ENCODE measurements at regions not wholly inside any gene's neighbourhood (a gene's known extent, or its start where the extent isn't known, plus 50 kb on each side); places are given as distances from the start of the nearest gene placed in this dataset.

- DNase-seq (ENCODE audit: extremely low spot score, unreplicated experiment): no peak
- Mint-ChIP-seq H3K9me3 (ENCODE audit: unreplicated experiment) (peaks cover 3% of the 10 kb centered on the region), H3K4me3 (ENCODE audit: unreplicated experiment) (no peak overlapping the region), H3K27me3 (ENCODE audit: unreplicated experiment) (no peaks in the 10 kb centered on the region), H3K36me3 (ENCODE audit: unreplicated experiment) (peaks cover 2% of the 10 kb centered on the region), H3K4me1 (ENCODE audit: unreplicated experiment) (peaks cover 15% of the 10 kb centered on the region), H3K27ac (ENCODE audit: unreplicated experiment) (peak overlapping the region; percentile 35)
- TF ChIP-seq CTCF (IDR thresholded peaks at IDR 0.05): no peak
These were observed 106.0 kb upstream of the SLC44A3 start for GRCh38 chr1:94714152-94714551.

DNA sequence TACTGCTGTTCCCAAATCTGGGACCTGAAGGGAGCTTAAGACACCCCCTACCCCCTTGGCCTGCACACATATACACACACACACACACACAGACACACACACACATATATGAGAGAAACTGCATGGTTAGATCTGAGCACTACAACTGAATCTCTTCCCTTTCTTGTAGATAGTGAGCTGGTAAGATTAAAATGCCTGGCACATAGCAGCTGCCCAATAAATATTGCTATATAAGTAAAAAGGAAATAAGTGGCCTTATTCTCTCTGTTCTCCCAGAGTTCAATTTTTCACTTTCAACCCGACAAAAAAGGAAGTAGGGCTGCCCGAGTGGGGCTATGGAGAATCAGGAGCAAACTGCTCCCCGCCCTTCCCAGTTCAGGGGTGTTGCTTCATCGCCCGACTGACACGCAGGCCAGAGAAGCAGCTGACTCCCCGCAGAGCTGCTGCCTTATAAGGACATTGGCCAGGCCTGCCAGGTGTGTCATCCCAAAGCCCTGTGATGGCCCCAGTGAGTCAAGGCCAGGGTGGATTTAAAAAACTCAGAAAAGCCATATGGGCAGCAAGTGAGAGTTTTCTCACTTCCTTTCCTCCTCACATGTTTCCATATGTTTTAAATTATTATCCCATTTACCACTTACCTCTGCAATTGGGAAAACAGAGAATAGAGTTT is 106.5 kb upstream of the SLC44A3 start:
- H3K9me3 Mint-ChIP-seq (ENCODE audit: unreplicated experiment): peaks cover 3% of the 10 kb centered on the region
- TF ChIP-seq CTCF (IDR thresholded peaks at IDR 0.05): no peak
- peaks cover 17% of the 10 kb centered on the region for H3K4me1 Mint-ChIP-seq (ENCODE audit: unreplicated experiment)
- H3K4me3 Mint-ChIP-seq (ENCODE audit: unreplicated experiment): no peak overlapping the region
- no peaks in the 10 kb centered on the region for H3K27me3 Mint-ChIP-seq (ENCODE audit: unreplicated experiment)
- H3K27ac Mint-ChIP-seq (ENCODE audit: unreplicated experiment): peak overlapping the region; percentile 35
- peaks cover 2% of the 10 kb centered on the region for H3K36me3 Mint-ChIP-seq (ENCODE audit: unreplicated experiment)
- DNase-seq (ENCODE audit: extremely low spot score, unreplicated experiment): no peak

GRCh38 chr1:94709891-94710581 is 110.1 kb upstream of the SLC44A3 start:
- TF ChIP-seq CTCF (IDR thresholded peaks at IDR 0.05): no peak
- no peaks in the 10 kb centered on the region for H3K9me3 Mint-ChIP-seq (ENCODE audit: unreplicated experiment)
- H3K4me1 Mint-ChIP-seq (ENCODE audit: unreplicated experiment): peaks cover 37% of the 10 kb centered on the region
- DNase-seq (ENCODE audit: extremely low spot score, unreplicated experiment): peak; percentile 56
- no peak overlapping the region for H3K27ac Mint-ChIP-seq (ENCODE audit: unreplicated experiment)
- peaks cover 2% of the 10 kb centered on the region for H3K36me3 Mint-ChIP-seq (ENCODE audit: unreplicated experiment)
- no peak overlapping the region for H3K4me3 Mint-ChIP-seq (ENCODE audit: unreplicated experiment)
- no peaks in the 10 kb centered on the region for H3K27me3 Mint-ChIP-seq (ENCODE audit: unreplicated experiment)

GRCh38 chr1:94708811-94709210 is 111.3 kb upstream of the SLC44A3 start:
- Mint-ChIP-seq H3K27ac (ENCODE audit: unreplicated experiment) (no peak overlapping the region), H3K4me3 (ENCODE audit: unreplicated experiment) (no peak overlapping the region), H3K9me3 (ENCODE audit: unreplicated experiment) (no peaks in the 10 kb centered on the region), H3K4me1 (ENCODE audit: unreplicated experiment) (peaks cover 34% of the 10 kb centered on the region), H3K36me3 (ENCODE audit: unreplicated experiment) (peaks cover 2% of the 10 kb centered on the region), H3K27me3 (ENCODE audit: unreplicated experiment) (no peaks in the 10 kb centered on the region)
- TF ChIP-seq CTCF (IDR thresholded peaks at IDR 0.05): no peak
- DNase-seq (ENCODE audit: extremely low spot score, unreplicated experiment): peak; percentile 38

- Mint-ChIP-seq H3K27me3 (ENCODE audit: unreplicated experiment) (no peaks in the 10 kb centered on the region), H3K9me3 (ENCODE audit: unreplicated experiment) (no peaks in the 10 kb centered on the region), H3K27ac (ENCODE audit: unreplicated experiment) (no peak overlapping the region), H3K4me3 (ENCODE audit: unreplicated experiment) (no peak overlapping the region), H3K36me3 (ENCODE audit: unreplicated experiment) (peaks cover 2% of the 10 kb centered on the region), H3K4me1 (ENCODE audit: unreplicated experiment) (peaks cover 30% of the 10 kb centered on the region)
- peak; percentile 71 for DNase-seq (ENCODE audit: extremely low spot score, unreplicated experiment)
- TF ChIP-seq CTCF (IDR thresholded peaks at IDR 0.05): no peak
These were observed 111.9 kb upstream of the SLC44A3 start for GRCh38 chr1:94708299-94708685.

All from osteocyte (in vitro differentiated cells).